Ishikawa (cell line): ENCODE measurements at regions not wholly inside any gene's neighbourhood (a gene's known extent, or its start where the extent isn't known, plus 50 kb on each side); places are given as distances from the start of the nearest gene placed in this dataset.

Source experiments
- CEBPB ChIP-seq: IDR thresholded peaks from 2 replicates; pipeline ENCODE4 v1.6.1; 2012
- CREB1 ChIP-seq: IDR thresholded peaks from 2 replicates; pipeline ENCODE4 v1.6.1; 2012; ENCODE audit warnings: low read depth
- EGR1 ChIP-seq: IDR thresholded peaks from 2 replicates; pipeline ENCODE4 v1.6.1; 2012
- EP300 ChIP-seq: IDR thresholded peaks from 2 replicates; pipeline ENCODE4 v1.6.1; 2012; ENCODE audit warnings: borderline replicate concordance
- MAX ChIP-seq: IDR thresholded peaks from 2 replicates; pipeline ENCODE4 v1.6.1; 2012
- RAD21 ChIP-seq: IDR thresholded peaks from 2 replicates; pipeline ENCODE4 v1.6.1; 2012; ENCODE audit warnings: low read depth
- REST ChIP-seq: IDR thresholded peaks from 2 replicates; pipeline ENCODE4 v1.6.1; 2012; ENCODE audit warnings: low read depth, mild to moderate bottlenecking
- TAF1 ChIP-seq: IDR thresholded peaks from 2 replicates; pipeline ENCODE4 v1.6.1; 2012; ENCODE audit warnings: low read depth, mild to moderate bottlenecking
- TCF12 ChIP-seq: IDR thresholded peaks from 2 replicates; pipeline ENCODE4 v1.6.1; 2012; ENCODE audit warnings: low read depth
- USF1 ChIP-seq: IDR thresholded peaks from 2 replicates; pipeline ENCODE4 v1.6.1; 2012
- YY1 ChIP-seq: IDR thresholded peaks from 2 replicates; pipeline ENCODE4 v1.6.1; 2012; ENCODE audit warnings: low read depth
- ZBTB7A ChIP-seq: IDR thresholded peaks from 2 replicates; pipeline ENCODE4 v1.6.1; 2012; ENCODE audit warnings: low read depth

GRCh38 chr6:5828296-5828695 lies 178.4 kb downstream of the NRN1 start:
- TF ChIP-seq USF1 (no peak), MAX (no peak), EP300 (no peak), RAD21 (no peak), REST (no peak), CREB1 (no peak), CEBPB (no peak), EGR1 (no peak), YY1 (no peak), TAF1 (no peak), ZBTB7A (no peak), TCF12 (no peak)
